ENCODE measurements at regions not wholly inside any gene's neighbourhood (a gene's known extent, or its start where the extent isn't known, plus 50 kb on each side); places are given as distances from the start of the nearest gene placed in this dataset.

- DNase-seq: no peak
Measured at GRCh38 chr9:79289856-79290255, 281.9 kb upstream of the TLE4 start.

GRCh38 chr9:79292731-79293280 is 279.0 kb upstream of the TLE4 start:
- no peak for DNase-seq

- DNase-seq: no peak
Measured at GRCh38 chr9:79300068-79300467, 271.7 kb upstream of the TLE4 start.

- no peak for DNase-seq
Measured at GRCh38 chr9:79301085-79301484, 270.7 kb upstream of the TLE4 start.

GRCh38 chr9:79301551-79302391 is 270.0 kb upstream of the TLE4 start:
- no peak for DNase-seq

GRCh38 chr9:79302569-79302968 is 269.2 kb upstream of the TLE4 start:
- no peak for DNase-seq

GRCh38 chr9:79308012-79308411 is 263.8 kb upstream of the TLE4 start:
- DNase-seq: no peak

GRCh38 chr9:79312686-79313421 is 258.9 kb upstream of the TLE4 start:
- DNase-seq: no peak

GRCh38 chr9:79325501-79325900 is 246.3 kb upstream of the TLE4 start:
- no peak for DNase-seq

GRCh38 chr9:79329861-79330260 is 241.9 kb upstream of the TLE4 start:
- DNase-seq: no peak

GRCh38 chr9:79334001-79334400 is 237.8 kb upstream of the TLE4 start:
- no peak for DNase-seq

GRCh38 chr9:79334711-79335110 is 237.1 kb upstream of the TLE4 start:
- DNase-seq: no peak

GRCh38 chr9:79335987-79336386 is 235.8 kb upstream of the TLE4 start:
- no peak for DNase-seq

- DNase-seq: no peak
Measured at GRCh38 chr9:79341561-79341960, 230.2 kb upstream of the TLE4 start.

GRCh38 chr9:79346350-79347020 is 225.3 kb upstream of the TLE4 start:
- no peak for DNase-seq

GRCh38 chr9:79352322-79352721 is 219.4 kb upstream of the TLE4 start:
- no peak for DNase-seq

- DNase-seq: no peak
Measured at GRCh38 chr9:79353856-79354520, 217.8 kb upstream of the TLE4 start.

GRCh38 chr9:79357194-79357593 is 214.6 kb upstream of the TLE4 start:
- DNase-seq: no peak

GRCh38 chr9:79357616-79358015 is 214.1 kb upstream of the TLE4 start:
- DNase-seq: peak; percentile 60

GRCh38 chr9:79360387-79361347 is 211.1 kb upstream of the TLE4 start:
- no peak for DNase-seq
